ENCODE measurements at regions not wholly inside any gene's neighbourhood (a gene's known extent, or its start where the extent isn't known, plus 50 kb on each side); places are given as distances from the start of the nearest gene placed in this dataset.

- no peak for DNase-seq (ENCODE audit: low spot score)
Observed at GRCh38 chr2:239715606-239716005, 309.5 kb downstream of the NDUFA10 start.

- DNase-seq (ENCODE audit: low spot score): no peak
Observed at GRCh38 chr2:239715202-239715601, 309.9 kb downstream of the NDUFA10 start.

GRCh38 chr2:239714116-239714515, 311.0 kb downstream of the NDUFA10 start:
- no peak for DNase-seq (ENCODE audit: low spot score)

- DNase-seq (ENCODE audit: low spot score): no peak
Observed at GRCh38 chr2:239712755-239713154, 311.9 kb upstream of the HDAC4 start.

GRCh38 chr2:239711911-239712570, 311.2 kb upstream of the HDAC4 start:
- DNase-seq (ENCODE audit: low spot score): no peak

GRCh38 chr2:239710953-239711861, 310.4 kb upstream of the HDAC4 start:
- DNase-seq (ENCODE audit: low spot score): no peak

GRCh38 chr2:239706367-239706766, 305.5 kb upstream of the HDAC4 start:
- no peak for DNase-seq (ENCODE audit: low spot score)

- no peak for DNase-seq (ENCODE audit: low spot score)
Observed at GRCh38 chr2:239704737-239705136, 303.9 kb upstream of the HDAC4 start.

- no peak for DNase-seq (ENCODE audit: low spot score)
Observed at GRCh38 chr2:239703834-239704233, 303.0 kb upstream of the HDAC4 start.

- no peak for DNase-seq (ENCODE audit: low spot score)
Observed at GRCh38 chr2:239700686-239701345, 300.0 kb upstream of the HDAC4 start.

- DNase-seq (ENCODE audit: low spot score): no peak
Observed at GRCh38 chr2:239697399-239698164, 296.8 kb upstream of the HDAC4 start.

GRCh38 chr2:239696559-239697207, 295.9 kb upstream of the HDAC4 start:
- no peak for DNase-seq (ENCODE audit: low spot score)

- DNase-seq (ENCODE audit: low spot score): no peak
Observed at GRCh38 chr2:239695728-239696240, 295.0 kb upstream of the HDAC4 start.

GRCh38 chr2:239695106-239695727, 294.4 kb upstream of the HDAC4 start:
- no peak for DNase-seq (ENCODE audit: low spot score)

GRCh38 chr2:239694487-239694886, 293.7 kb upstream of the HDAC4 start:
- DNase-seq (ENCODE audit: low spot score): no peak

- no peak for DNase-seq (ENCODE audit: low spot score)
Observed at GRCh38 chr2:239693761-239694415, 293.1 kb upstream of the HDAC4 start.

GRCh38 chr2:239693330-239693729, 292.5 kb upstream of the HDAC4 start:
- DNase-seq (ENCODE audit: low spot score): no peak

- no peak for DNase-seq (ENCODE audit: low spot score)
Observed at GRCh38 chr2:239692919-239693318, 292.1 kb upstream of the HDAC4 start.

- no peak for DNase-seq (ENCODE audit: low spot score)
Observed at GRCh38 chr2:239692362-239692851, 291.6 kb upstream of the HDAC4 start.

GRCh38 chr2:239691720-239692119, 290.9 kb upstream of the HDAC4 start:
- DNase-seq (ENCODE audit: low spot score): no peak
